Uterus (tissue), 3 donors: ENCODE measurements at regions not wholly inside any gene's neighbourhood (a gene's known extent, or its start where the extent isn't known, plus 50 kb on each side); places are given as distances from the start of the nearest gene placed in this dataset.

Source experiments
- DNase-seq, 2 donors: peaks; one replicate each; pipeline ENCODE4 v3.0.0-alpha.2; 2019 to 2020
- H3K27ac ChIP-seq, 2 donors: fragments of 200-600 bp; sonication (generic); 1 replicate in 1 of 2; 2 replicates in 1 of 2; pipeline ENCODE4 v1.5.1; 2016 to 2018
- H3K27me3 ChIP-seq, 2 donors: fragments of 200-600 bp; sonication (generic); one replicate each; pipeline ENCODE4 v1.5.1; 2018 to 2019; ENCODE audit warnings: control low read depth in 1 of 2
- H3K36me3 ChIP-seq, 2 donors: fragments of 200-600 bp; sonication (generic); one replicate each; pipeline ENCODE4 v1.5.1; 2019; ENCODE audit warnings: control low read depth in 1 of 2
- H3K4me1 ChIP-seq, 2 donors: fragments of 200-600 bp; sonication (generic); one replicate each; pipeline ENCODE4 v1.5.1; 2018 to 2019; ENCODE audit warnings: control low read depth in 1 of 2
- H3K4me3 ChIP-seq, 2 donors: fragments of 200-600 bp; sonication (generic); 1 replicate in 1 of 2; 2 replicates in 1 of 2; pipeline ENCODE4 v1.5.1; 2018 to 2019; ENCODE audit warnings: mild to moderate bottlenecking in 1 of 2
- H3K9me3 ChIP-seq, 2 donors: fragments of 200-600 bp; sonication (generic); one replicate each; pipeline ENCODE4 v1.5.1; 2019; ENCODE audit warnings: control low read depth in 1 of 2
- POLR2A ChIP-seq, 2 donors: fragments of 450-650 bp; IDR thresholded peaks; one replicate each; pipeline ENCODE4 v1.6.1; 2016; ENCODE audit warnings: antibody characterized with exemption in 2 of 2, mild to moderate bottlenecking in 1 of 2, moderate library complexity in 1 of 2
- intact Hi-C: fragments of 100-400 bp; cut with DNase I; formaldehyde crosslinking; loops from one replicate; pipeline ENCODE4 v1.15.1; 2023; ENCODE audit warnings: low total_unique reads
- TF ChIP-seq, protein P1 (sequence below), 4 experiments: fragments of 200-600 bp in 2 of 4; fragments of 450-650 bp in 2 of 4; sonication (generic) in 2 of 4; IDR thresholded peaks; one replicate each; pipeline ENCODE4 v1.5.1; 2016 to 2019; ENCODE audit warnings: antibody characterized with exemption in 4 of 4, mild to moderate bottlenecking in 2 of 4, moderate library complexity in 1 of 4
- donor health status: DM: yes; HTN: yes; CAD: no.

DNA sequence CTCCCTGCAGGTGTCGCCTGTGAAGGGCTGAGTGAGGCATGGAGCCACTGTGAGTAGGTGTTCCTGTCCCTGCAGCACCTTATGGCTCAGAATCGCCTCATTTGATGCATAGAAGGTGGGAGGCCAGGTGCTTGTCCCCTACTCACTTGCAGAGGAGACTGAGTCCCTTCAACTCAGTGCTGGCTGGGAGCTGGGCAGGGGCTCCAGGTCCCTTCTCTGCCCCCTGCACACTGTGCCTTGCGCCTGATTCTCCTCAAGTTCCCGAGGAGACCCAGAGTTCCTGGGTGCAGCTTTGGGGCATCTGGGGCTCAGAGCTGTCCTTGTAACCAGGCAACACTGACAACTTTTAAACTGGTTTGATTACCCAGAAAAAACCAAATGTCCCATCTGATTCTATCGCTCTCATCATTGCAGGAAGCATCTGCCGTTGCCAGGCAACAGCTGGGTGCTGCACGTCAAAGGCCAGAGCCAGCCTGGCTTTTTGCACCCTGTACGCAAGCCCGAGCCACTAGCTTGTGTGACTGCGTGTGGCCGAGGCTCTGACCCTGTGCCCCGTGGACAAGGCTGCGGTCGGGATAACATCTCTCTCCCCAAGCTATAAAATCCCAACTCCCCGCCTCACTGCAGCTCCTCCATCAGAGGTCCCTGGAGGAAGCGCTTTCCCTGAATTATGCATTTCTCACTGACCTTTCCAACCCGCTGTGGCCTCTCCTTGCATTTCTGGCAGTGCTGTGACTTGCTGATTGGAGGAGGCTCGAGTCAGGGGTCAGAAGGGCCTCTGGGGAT is 130.8 kb upstream of the HDAC4 start:
- H3K27ac ChIP-seq, result no peak overlapping the region
- no peak overlapping the region for H3K4me3 ChIP-seq
- H3K27me3 ChIP-seq, result no peaks in the 10 kb centered on the region
- H3K4me1 ChIP-seq, result no peaks in the 10 kb centered on the region
- DNase-seq, result no peak
- intact Hi-C loops, result no loop called here
- no peaks in the 10 kb centered on the region for H3K36me3 ChIP-seq
- no peak for TF ChIP-seq POLR2A (IDR thresholded peaks at IDR 0.05)
- no peaks in the 10 kb centered on the region for H3K9me3 ChIP-seq

DNA sequence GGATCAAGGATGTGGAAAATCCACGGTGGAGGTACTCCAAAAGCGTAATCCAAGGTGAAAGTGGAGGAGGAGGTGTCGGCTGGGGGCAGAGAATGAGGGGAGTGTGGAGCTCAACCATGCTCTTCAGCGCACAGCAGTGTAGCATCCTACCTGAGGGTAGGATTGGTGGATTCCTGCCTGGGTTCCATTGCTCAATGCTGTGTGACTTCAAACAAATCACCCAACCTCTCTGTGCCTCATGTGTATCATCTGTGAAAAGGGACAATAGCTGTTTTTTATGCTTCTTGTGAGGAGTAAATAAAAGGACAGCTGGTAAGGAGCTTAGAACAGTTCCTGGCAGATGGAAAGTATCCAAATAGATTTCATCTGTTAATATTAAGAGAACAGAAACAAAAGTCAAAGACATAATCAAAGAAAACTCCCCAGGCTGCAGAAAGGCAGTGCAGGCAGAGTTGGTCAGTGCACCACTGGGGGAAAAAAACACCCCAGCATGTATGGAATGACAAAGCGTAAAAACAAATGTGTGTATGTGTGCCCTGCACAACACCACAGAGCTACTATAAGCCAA is 130.0 kb upstream of the HDAC4 start:
- Histone ChIP-seq H3K36me3 (no peaks in the 10 kb centered on the region), H3K9me3 (no peaks in the 10 kb centered on the region), H3K27me3 (no peaks in the 10 kb centered on the region), H3K4me1 (no peaks in the 10 kb centered on the region), H3K4me3 (no peak overlapping the region), H3K27ac (no peak overlapping the region)
- DNase-seq, result no peak
- intact Hi-C loops, result no loop called here
- TF ChIP-seq, protein P1, sequence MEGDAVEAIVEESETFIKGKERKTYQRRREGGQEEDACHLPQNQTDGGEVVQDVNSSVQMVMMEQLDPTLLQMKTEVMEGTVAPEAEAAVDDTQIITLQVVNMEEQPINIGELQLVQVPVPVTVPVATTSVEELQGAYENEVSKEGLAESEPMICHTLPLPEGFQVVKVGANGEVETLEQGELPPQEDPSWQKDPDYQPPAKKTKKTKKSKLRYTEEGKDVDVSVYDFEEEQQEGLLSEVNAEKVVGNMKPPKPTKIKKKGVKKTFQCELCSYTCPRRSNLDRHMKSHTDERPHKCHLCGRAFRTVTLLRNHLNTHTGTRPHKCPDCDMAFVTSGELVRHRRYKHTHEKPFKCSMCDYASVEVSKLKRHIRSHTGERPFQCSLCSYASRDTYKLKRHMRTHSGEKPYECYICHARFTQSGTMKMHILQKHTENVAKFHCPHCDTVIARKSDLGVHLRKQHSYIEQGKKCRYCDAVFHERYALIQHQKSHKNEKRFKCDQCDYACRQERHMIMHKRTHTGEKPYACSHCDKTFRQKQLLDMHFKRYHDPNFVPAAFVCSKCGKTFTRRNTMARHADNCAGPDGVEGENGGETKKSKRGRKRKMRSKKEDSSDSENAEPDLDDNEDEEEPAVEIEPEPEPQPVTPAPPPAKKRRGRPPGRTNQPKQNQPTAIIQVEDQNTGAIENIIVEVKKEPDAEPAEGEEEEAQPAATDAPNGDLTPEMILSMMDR (IDR thresholded peaks at IDR 0.05), result no peak

DNA sequence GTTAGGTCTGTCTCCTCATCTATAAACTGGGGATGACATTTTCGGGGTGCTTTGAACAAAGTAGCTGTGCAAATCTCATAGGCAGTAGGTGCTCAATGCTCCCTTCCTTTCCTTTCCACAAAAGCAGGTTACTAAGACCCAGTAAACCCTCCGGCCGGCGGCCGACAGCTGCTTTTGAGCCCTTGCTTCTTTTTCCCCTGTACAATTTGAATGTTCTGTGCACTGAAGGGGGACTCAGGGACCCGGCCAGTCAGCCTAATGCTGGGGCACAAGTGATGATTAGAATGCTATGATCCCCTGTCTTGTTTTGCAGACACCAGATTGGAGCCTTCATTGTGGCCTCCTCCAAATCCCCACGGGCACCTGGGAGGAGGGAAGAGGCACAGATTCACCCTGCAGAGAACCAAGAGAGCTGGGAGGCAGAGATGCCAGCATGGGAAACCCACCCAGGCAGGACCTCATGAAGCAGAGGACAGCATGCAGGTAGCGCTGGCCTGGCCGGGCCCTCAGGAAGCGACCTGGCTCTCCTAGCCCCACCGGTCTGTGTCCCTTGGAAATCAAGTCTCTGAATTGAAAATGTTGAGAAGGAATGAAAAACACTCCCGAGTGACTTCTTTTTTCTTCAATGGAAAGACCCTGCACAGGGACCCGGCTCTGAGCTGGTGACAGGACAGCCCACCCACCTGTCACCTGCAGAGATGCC is 128.6 kb upstream of the HDAC4 start:
- H3K27me3 ChIP-seq, result no peaks in the 10 kb centered on the region

DNA sequence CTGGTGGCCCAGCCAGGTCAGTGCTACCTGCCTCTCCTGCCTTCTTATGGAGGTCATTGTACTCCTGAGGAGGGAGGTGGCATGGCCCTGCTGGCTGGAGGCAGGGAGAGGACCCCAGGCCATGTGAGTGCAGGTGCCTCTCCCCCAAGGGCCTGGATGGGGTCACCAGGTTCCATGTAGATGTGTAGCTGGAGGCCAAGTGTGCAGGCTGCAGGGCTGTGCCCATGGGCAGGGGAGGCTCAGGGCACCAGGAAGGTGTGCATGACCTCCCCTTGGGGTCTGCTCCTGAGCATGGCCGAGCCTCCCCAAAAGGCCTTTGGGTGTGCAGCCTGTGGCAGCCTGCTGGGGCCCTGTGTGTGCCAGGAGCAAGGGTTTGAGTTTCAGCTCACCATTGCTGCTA is 128.1 kb upstream of the HDAC4 start:
- Histone ChIP-seq H3K36me3 (no peaks in the 10 kb centered on the region), H3K27ac (no peak overlapping the region), H3K27me3 (no peaks in the 10 kb centered on the region), H3K4me1 (no peaks in the 10 kb centered on the region), H3K9me3 (no peaks in the 10 kb centered on the region), H3K4me3 (no peak overlapping the region)
- DNase-seq, result no peak
- no peak for TF ChIP-seq POLR2A (IDR thresholded peaks at IDR 0.05)
- intact Hi-C loops, result no loop called here

More for the DNA sequence above, 128.6 kb upstream of the HDAC4 start:
- TF ChIP-seq, protein P1 (IDR thresholded peaks at IDR 0.05), result no peak
- no peak for TF ChIP-seq POLR2A (IDR thresholded peaks at IDR 0.05)
- Histone ChIP-seq H3K4me1 (no peaks in the 10 kb centered on the region), H3K9me3 (no peaks in the 10 kb centered on the region), H3K36me3 (no peaks in the 10 kb centered on the region), H3K4me3 (no peak overlapping the region), H3K27ac (no peak overlapping the region)
- no peak for DNase-seq
- intact Hi-C loops, result no loop called here

DNA sequence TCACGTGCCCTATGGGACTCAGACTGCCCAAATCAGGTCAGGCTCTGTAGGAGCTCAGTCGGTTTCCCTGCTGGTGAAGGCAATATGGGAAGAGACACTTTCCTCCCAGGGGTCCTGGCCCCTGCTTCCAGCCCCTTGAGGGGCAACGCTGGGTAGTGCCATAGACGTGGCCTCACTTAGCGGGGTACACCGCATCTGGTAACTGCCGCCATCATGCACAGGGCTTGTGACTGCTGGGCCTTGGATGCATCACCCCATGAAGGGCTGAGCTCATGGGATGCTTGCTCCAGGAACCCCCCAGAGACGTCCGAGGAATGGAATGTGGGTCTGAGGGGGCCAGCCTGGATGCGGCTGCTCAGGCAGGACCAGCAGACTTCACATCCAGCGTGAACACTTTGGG is 127.3 kb upstream of the HDAC4 start:
- Histone ChIP-seq H3K4me3 (no peak overlapping the region), H3K4me1 (no peaks in the 10 kb centered on the region), H3K36me3 (no peaks in the 10 kb centered on the region), H3K9me3 (no peaks in the 10 kb centered on the region), H3K27ac (no peak overlapping the region), H3K27me3 (no peaks in the 10 kb centered on the region)
- TF ChIP-seq POLR2A (IDR thresholded peaks at IDR 0.05), result no peak
- TF ChIP-seq, protein P1 (IDR thresholded peaks at IDR 0.05), result no peak
- DNase-seq, result no peak
- intact Hi-C loops, result no loop called here
